ENCODE measurements at regions not wholly inside any gene's neighbourhood (a gene's known extent, or its start where the extent isn't known, plus 50 kb on each side); places are given as distances from the start of the nearest gene placed in this dataset.
"Not testable (repeated sequence)": the region's sequence is repeated elsewhere in the genome, so short reads cannot be mapped to it uniquely, and the experiment has no call there.

- no peak for DNase-seq
Observed at GRCh38 chr5:176747670-176748072, 62.7 kb upstream of the UNC5A start.

- no peak for DNase-seq
Observed at GRCh38 chr5:176748073-176748966, 62.0 kb upstream of the UNC5A start.

GRCh38 chr5:176748967-176749935 lies 61.1 kb upstream of the UNC5A start:
- no peak for DNase-seq

- no peak for DNase-seq
Observed at GRCh38 chr5:176750144-176750543, 60.2 kb upstream of the UNC5A start.

GRCh38 chr5:176754376-176754973 lies 55.9 kb upstream of the UNC5A start:
- DNase-seq: no peak

GRCh38 chr5:176755593-176755992 lies 54.8 kb upstream of the UNC5A start:
- DNase-seq: not testable (repeated sequence)

GRCh38 chr5:176757569-176757968 lies 52.8 kb upstream of the UNC5A start:
- DNase-seq: not testable (repeated sequence)

All from renal pelvis (tissue), 1 donor.